Activated CD4-positive, alpha-beta T cell treated with anti-CD3 and anti-CD28 coated beads for 1 hour (primary cell): ENCODE measurements at regions not wholly inside any gene's neighbourhood (a gene's known extent, or its start where the extent isn't known, plus 50 kb on each side); places are given as distances from the start of the nearest gene placed in this dataset.
"Not testable (repeated sequence)": the region's sequence is repeated elsewhere in the genome, so short reads cannot be mapped to it uniquely, and the experiment has no call there.

Experiments
- DNase-seq: peaks from one replicate; pipeline ENCODE4 v3.0.0-alpha.2; 2020

DNA sequence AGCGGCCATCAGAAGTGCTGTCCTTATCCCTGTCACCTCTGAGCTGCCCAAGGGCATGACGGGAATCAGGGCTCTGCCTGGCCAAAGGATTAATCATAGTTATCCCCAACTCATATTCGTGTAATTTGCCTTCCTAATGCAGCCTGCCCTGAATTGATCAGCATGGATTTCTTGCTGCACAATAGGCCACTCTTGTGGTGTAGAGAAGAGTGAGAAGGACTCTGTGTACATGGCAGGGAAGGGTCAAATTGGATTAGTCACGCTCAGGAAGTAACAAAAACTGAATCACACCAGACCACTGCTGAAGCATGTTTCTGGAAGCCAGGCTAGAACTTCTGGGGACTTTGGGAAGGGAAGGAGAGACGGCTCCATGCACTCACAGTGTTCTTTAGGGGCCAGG is 227.0 kb downstream of the BUB3 start:
- no peak for DNase-seq

DNA sequence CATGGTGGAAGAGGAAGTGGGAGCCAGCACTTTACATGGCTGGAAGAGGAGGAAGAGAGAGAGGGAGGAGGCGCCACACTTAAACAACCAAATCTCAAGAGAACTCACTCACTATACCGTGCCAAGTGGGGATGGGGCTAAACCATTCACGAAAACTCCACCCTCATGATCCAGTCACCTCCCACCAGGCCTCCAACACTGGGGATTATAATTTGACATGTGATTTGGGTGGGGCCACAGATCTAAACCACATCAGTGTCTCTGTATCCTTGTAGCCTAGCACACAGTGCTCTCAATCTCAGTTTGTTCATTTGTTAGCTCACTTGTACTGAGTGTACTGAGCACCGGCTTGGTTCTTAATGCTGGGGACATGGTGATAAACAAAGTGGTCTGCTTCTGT is 228.3 kb downstream of the BUB3 start:
- DNase-seq = no peak

DNA sequence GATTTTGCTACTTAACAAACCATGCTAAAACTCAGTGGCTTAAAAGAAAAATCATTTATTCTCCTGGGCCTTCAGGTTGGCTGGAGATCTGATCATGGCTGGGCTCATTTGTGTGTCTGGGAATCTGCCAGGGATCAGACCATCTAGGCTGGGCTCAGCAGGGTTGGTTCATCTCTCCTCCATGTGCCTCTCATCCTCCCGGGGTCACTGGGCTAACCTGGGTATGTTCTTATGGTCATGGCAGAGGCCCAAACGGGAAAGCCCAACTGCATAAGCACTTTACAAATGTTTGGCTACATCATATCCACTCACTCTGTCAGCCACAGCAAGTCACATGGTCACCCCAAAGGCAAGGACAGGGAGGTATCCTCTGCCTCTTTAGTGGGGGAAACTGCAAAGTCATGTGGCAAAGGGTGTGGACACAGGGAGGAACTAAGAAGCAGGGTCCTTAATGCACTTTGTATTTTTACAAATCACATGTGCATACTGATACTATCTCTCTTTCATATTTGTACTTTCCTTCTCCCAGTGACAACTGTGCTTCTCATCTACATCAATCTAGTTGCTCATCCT is 231.4 kb downstream of the BUB3 start:
- no peak for DNase-seq

DNA sequence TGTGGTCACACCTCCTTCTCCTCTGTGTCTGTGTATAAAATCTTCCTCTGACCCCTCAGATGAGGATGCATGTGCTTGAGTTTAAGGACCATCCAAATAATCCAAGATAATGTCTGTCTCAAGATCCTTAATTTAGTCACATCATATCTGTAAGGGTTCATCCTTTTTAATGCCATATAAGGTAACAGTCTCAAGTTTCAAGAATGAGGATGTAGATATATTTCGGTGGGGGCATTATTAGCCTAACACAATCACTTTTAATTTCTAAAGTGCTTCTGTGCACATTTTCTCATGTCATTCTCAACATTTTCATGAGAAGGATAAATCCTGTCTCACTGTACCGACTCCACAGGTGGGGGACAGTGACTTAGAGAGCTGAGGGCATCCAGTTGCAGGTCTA is 235.3 kb downstream of the BUB3 start:
- no peak for DNase-seq

DNA sequence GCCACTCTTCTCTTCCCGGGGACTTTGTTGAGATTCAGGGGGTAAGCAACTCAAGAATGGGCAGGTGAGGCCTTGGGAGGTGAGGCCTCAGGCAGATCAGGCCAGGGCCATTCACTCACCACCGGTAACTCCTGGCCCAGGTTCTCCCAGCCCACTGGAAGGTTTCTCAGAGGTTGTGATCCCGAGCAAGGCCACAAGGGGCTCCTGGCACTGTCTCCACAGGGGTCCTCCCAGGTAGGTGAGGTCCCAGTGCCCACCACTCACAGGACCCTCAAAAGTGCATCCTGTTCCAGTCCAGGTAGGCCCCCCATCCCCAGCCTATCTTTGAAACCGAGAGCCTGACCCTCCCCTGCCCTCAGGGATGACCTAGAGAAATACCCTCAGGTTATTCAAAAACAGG is 236.1 kb downstream of the BUB3 start:
- no peak for DNase-seq

DNA sequence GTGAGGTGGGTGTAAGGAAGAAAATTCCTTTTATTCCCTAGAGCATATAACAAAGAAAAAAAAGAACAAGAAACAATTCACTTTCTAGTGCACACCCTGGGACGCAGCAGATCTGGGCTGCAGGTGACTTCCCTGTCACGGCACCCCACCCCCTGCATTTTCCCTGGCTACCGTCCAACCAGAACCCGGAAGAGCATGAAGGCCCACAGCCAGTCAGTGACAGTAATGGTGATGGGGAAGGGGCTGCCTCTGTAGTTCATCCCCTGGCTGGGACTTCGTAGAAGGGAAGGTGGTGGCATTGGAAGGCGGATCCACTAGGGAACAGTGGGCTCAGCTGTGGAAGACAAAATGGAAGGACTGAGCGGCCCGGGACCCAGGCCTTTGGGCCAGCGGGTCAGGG is 236.7 kb downstream of the BUB3 start:
- DNase-seq = no peak

DNA sequence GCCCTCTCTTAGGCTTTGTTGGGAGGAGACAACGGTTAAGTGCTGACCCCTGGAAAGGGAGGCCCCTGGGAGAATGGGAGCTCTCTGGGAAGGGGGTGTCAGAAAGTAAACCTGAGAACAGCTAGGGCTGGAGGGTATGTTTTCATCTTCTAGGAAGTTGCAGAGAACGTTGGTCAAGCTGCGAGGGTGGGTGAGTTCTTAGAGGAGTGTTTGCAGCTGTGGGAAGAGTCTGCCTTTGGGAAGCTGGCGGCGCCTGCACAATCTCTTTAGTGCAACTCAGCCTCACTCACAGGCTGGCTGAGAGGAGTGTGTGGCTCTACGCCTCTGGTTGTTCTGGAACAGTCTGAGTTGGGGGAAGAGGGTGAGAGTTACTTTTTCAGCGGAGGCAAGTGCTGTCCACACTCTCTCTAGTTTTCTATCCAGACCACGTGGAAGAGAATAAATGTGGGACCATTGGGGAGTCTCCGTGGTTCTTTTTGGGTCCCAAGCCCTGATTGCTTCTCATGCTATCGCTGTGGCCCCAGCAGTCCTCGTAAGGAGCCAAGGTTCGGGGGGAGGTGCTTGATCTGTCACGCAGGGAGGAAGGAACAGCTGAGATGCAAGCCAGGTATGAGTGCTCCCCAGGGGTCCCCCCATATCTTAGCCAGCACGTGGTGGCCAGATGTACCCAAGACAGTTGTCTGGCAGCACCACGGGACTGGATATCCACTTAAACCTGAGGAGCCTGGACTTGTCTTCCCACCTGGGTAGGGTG is 237.2 kb downstream of the BUB3 start:
- DNase-seq = no peak

DNA sequence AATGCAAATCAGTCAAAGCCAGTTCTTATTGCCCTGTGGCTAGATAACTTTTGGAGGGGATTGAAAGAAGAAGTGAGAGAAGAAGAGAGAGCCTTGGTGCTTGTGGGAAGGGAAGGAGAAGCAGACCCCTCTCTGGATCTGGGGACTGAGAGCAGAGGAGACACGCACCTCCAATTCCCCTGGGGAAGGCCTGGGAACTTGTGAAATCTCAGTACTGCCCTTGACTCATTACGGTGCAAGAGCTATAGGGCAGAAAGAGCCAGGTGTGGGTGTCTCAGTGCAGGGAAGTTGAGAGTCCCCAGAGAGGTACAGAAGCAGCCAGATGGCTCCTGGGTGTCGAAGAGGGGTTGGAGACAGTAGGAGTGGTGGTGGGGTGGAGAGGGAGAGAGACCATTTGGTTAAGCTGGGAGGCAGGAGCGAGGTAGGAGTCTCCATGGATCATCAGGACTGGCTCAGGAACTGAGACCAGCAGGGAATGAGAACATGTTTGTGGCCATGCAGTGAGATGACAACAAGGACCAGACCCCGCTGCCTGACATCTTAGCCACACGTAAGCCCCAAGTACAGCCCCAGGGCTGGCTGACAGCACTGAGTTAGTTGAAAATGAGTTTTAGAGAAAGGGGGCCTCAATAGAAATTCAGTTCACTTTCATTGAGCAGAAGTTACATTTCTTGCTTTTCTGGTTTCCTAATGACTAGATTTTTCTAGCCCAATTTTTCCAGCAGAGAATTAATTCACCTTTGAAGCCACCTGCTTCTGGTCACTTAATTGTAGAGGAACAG is 238.2 kb downstream of the BUB3 start:
- DNase-seq = no peak

DNA sequence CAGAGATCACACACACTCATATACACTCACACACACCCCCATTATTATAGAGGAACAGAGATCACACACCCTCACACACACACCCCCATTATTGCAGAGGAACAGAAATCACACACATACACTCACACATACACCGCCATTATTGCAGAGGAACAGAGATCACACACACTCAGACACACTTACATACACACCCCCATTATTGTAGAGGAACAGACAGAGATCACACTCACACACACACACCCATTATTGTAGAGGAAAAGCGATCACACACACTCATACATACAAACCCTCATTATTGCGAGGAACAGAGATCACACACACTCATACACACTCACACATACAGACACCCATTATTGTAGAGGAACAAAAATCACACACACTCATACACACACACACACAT is 239.0 kb downstream of the BUB3 start:
- no peak for DNase-seq

DNA sequence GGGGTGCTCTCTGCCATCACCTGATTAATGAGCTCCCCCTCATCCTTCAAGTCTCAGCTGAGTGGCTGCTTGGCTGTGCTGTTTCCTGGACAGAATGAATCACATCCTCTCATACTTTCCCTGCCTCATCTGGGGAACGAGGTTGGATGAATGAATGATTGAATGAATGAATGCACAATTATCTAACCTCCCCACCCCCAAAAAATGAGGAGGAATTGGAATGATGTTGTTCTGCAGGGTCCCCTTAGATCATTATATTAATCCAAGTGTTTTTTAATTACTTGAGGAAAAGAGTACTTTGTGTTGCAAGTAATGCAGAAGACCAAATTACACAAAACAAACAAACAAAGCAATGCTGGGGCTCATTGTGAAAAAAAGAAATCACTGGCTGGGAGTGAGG is 240.2 kb downstream of the BUB3 start:
- no peak for DNase-seq

DNA sequence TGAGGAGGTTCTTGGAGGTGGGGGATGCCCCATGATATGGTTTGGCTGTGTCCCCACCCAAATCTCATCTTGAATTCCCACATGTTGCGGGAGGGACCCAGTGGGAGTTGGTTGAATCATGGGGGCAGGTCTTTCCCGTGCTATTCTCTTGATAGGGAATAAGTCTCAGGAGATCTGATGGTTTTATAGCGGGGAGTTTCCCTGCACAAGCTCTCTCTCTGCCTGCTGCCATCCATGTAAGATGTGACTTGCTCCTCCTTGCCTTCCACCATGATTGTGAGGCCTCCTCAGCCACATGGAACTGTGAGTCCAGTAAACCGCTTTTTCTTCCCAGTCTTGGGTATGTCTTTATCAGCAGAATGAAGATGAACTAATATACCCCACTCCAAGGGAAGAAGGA is 241.0 kb downstream of the BUB3 start:
- not testable (repeated sequence) for DNase-seq

DNA sequence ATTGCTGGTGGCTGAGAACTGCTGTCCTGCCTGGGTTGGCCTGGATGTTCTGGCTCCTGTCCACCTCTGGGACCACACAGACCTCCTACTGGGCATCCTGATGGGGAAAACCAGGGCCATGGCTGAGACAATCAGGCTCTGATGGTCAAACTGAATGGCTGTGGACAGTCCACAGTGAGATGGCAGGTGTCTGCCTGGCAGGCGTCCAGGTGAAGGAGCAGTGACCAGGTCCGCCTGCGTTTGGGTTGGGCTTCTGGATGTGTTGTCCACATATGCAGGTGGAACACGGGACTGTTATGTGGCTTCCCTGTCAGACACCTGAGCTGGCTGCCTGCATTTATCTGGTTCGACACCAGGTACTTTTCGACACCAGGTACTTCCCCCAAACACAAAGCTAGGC is 241.7 kb downstream of the BUB3 start:
- no peak for DNase-seq

DNA sequence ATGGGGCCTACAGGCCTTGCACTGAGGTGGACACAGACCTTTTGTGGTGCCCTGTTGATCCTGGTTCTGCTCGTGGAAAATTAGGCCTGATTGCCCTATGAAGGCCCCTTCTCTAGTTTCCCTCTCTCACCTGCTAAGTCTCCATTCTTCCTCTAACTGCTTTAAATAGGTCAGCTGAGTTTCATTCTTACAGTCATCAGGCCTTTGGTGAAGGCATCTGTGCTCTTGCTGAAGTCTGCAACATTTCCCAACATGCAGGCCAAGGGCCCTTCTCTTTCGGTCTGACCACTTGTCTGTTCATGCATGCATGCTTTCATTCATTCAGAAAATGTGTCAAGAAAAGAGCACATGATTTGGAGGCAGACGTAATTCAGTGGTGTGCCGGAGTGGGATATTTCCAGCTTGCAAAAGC is 244.0 kb downstream of the BUB3 start:
- no peak for DNase-seq

DNA sequence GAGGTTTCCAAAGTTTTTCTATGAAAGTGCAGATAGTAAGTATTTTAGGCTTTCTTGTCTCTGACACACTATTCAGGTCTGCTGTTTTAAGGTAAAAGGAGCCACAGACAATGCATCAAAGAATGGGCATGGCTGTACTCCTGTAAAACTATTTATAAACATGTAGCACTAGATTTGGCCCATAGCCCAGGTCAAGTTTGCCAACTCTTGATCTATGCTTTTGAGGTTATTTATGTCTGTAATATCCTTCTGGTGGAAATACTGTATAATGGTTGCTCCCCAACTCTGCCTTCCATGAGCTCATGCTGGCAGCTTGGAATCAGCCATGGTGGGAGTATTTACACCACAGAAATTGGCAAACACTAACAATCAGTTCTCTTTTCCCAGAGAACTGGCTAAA is 244.6 kb downstream of the BUB3 start:
- no peak for DNase-seq

DNA sequence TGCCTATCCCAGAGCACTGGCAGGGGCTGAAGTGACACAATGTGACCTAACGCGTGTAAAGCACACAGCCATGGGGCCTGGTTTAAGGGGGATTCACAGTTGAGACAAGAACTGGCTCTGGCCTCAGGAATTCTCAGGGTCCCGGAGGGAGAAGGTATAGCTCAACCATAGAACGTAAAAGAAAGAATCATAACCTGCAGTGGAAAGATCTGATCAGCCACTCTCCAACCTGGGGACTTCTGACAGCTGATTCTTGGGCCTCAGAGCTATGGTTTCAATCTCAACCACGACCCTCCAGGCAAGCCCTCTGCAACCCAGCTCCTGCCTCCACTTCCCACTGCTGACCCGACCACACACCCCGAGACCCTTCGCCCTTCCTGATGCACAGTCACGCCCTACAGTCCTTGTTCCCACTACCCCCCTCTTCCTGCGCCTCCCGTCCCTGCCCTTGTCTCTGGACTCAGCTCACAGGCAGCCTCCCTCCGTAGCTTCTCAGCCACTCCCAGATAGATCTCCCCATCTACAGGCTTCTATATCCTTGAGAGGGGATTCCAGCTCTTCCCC is 245.2 kb downstream of the BUB3 start:
- DNase-seq = no peak

DNA sequence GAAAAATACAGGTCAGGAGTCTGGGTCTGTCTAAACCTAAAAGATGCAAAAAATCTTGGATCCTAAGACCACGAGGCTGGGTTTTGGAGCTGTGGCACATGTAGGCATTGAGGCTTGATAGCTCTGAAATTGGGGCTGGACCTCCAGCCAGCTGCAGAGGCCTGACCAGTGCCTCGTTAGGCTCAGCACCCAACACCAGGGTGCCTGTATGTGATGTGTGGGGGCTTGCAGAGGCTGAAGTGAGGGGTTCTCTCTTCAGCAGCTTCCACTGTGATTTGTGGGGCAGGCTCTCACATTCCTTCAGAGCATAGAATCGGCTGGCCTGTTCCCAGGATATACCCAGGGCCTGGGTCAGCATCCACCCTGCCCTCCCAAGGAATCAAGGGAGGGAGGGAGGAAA is 247.8 kb downstream of the BUB3 start:
- DNase-seq = no peak

DNA sequence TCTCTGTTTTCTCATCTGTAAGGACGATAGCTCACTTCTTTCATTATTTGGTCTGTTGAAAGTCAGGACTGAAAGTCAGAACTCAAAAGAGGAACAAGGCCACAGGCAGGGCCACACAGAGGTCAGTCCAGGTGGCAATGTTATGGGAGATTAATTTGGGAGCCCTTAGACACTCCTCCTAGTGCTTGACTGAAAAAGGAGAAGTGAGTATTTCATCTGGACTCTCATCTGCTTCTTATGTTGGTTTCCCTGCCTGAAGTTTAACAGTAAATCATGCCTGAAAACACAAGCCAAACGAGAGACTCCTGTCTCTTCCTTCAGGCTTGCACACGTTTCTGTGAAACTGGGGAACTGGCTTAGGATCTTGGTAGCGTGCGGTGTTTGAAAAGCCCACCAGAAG is 248.5 kb downstream of the BUB3 start:
- no peak for DNase-seq

DNA sequence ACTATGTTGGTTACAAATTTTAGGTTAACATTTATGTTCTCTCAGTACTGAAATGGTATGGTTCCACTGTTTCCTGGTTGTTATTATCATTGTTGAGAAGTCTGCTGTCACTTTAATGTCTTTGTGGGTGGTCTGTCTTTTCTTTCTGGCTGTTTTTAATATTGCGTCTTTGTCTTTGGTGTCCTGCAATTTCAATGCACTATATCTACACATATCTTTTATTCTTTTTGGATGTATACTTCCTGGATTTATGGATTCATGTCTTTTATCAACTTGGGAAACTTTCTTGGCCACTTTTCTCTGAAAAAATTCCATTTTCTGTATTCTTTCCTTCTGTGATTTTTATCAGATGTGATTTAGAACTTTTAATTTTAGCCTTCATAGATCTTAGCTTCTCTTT is 250.2 kb downstream of the BUB3 start:
- DNase-seq = no peak

DNA sequence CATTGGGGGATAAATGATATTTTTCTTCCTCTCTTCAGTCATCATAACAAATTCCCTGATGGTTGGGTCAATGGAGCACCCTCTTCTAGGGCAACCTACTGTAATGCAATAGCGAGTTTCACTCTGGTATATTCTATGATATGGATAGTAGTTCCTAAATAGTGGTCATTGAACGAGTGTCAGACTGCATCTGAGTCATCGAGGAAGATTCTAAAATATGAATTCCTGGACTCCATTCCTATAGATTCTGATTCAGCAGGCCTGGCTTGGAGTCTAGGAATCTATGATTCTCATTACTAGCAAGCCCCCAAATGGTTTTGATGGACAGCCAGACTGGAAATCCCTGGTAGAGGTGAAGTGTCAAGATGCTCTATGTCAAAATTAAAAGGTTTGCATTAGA is 254.5 kb downstream of the BUB3 start:
- no peak for DNase-seq

DNA sequence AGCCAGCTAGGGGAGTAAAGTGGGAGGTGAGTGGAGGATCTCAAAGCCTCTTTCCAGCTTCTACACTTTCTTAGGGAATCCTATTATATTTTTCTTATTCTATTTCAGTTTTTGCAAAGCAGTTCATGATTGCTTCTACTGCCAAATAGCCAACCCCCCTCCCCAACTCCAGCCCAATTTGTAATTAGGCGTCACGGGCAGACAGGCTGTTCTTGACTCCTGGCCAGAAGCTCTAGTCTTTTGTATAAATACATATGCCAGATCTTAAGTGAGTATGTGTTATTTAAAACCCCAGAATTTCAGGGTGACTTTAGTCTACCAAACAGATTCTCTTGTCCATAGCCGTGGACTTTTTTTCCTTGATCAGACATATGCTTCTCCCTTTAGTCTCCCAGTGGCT is 255.2 kb downstream of the BUB3 start:
- no peak for DNase-seq

DNA sequence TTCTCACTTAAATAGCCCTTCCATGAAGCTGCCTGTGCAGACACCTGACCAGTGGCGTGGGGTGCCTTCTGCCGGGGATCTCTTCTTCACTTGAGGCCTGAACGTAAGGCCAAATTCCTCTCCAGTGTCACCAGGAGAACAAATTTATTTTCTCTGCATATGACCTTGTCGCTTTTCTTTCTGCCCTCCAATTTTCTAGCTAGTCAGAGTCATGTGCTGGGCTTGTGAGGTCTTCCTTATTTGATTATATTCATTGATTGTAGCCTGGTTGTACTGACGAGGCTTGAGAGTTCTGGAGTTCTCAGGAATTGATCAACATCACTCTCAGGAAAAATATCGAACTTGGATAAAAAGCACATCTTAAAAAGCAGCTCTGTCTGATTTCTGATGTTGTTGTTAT is 255.7 kb downstream of the BUB3 start:
- DNase-seq = no peak

DNA sequence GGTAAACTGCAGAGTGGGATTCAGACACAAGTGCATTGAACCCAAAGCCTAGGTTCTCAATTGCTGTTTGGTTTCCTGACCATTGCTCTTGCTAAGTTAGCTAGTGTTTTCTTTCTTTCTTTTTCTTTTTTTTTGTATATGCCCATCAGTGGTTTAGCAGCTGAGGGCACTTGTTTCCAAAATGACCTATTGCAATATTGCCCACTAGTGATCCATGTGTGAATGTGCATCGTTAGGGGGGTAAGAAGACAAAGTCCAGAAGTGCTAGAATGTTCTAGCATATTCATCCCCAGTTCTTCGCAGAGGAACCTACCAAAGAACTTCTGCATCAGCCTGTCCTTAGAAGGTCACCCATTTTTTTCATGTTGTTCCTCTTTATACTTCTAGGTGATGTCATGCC is 252.8 kb upstream of the GPR26 start:
- DNase-seq = no peak

DNA sequence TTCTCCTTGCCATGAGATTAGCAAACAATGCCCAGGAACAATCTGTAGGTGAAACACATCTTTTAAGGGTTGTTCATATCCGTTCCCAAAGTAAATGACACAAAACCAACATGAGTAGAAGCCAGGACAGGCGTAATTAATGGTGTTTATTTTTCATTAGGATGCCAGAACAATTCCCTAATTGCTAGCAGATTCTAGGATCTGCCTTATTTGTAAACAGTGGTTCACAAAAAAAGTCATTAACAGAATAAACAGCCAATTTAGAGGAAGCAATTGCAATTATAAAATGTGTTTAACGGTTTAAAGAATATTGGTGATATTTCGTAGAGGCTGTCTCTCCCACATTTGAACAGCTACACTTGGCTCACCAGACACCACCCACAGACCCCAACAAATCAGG is 250.6 kb upstream of the GPR26 start:
- DNase-seq = no peak

DNA sequence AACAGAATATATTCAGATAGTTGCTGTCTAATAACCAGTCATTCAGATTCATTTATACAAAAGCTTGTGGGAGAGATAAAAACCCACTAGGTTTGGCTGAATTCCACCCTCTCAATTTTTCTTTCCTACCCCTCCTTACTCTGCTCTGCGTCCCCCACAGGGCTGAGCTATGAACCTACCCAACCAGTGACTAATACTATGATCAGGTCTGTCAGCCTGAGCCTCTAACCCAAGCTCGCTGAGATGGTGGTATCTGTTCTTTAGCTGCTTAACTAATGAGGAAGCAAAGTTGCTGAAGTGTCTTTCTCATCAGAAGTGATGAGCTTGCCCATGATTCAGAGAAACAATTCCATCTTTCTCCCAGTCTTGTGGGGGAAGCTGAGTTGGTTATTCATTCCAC is 248.7 kb upstream of the GPR26 start:
- DNase-seq = no peak
